Posterior cingulate gyrus (tissue), 11 donors: ENCODE measurements at regions not wholly inside any gene's neighbourhood (a gene's known extent, or its start where the extent isn't known, plus 50 kb on each side); places are given as distances from the start of the nearest gene placed in this dataset.

Experiments used
- DNase-seq, 10 donors: peaks; one replicate each; pipeline versions ENCODE4 v3.0.0 to v3.0.0-alpha.2; 2020 to 2021; ENCODE audit warnings: mixed read lengths in 3 of 10
- intact Hi-C: fragments of 100-400 bp; cut with DNase I; formaldehyde crosslinking; loops from one replicate; pipeline ENCODE4 v1.15.1; 2023

DNA sequence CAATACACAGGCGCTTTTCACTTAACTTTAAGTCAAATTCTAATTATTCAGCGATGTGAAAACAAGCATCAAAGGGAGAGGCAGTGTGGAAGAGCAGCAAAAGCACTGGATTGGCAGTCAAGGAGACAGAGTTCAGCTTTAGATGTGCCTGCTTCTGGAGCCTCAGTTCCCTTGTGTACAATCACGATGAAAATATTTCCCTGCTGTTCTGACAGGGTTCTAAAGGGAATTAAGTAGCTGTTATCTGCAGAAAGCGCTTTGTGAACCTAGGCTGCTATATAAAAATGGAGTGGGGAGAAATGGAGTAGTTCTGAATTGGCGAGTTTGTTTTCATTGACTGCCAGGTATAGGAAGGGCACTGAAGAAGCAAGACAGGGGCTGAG, 237.8 kb upstream of the SP8 start:
- intact Hi-C loops, result no loop called here
- no peak for DNase-seq

DNA sequence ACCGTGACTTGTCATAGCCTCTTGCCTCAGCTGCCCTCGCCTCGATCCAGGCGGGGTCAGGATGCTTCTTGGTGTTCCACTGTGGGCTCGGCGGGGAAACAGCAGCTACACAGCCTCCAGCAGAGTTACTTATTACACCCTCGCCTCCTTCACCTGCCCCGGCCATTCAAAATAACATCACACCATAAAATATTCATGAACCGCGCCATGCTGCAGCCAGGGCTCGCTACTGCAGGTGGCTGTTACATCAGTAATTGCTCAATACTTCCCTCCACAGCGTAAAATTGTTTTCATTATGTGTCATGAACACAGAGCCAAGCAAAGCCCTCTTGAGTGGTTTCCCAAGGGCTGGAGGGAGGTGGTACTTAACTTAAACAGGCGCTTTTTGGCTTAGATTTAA, 241.5 kb upstream of the SP8 start:
- intact Hi-C loops, result no loop called here
- peak in 2 of 10 donors; percentile 53 to 63 for DNase-seq

DNA sequence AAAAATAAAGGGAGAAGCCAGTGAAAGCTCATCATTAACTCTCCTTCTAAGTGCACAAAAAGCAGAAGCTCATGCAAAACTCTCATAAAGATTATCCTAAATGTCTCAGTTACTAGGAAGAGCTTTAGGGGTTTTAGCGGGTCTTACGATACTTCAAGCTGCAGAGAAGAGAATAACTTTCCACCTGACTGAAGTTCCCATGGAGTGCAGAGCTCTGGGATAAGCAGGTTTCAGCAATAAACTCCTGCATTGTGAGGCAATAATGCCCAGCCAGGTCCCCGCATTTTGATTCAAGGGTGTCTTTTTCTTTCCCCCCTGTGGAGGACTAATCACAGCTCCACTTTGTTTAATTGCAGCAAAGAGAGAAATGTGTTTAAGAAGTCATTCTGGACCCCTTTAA, 241.9 kb upstream of the SP8 start:
- no peak for DNase-seq
- intact Hi-C loops, result no loop called here

DNA sequence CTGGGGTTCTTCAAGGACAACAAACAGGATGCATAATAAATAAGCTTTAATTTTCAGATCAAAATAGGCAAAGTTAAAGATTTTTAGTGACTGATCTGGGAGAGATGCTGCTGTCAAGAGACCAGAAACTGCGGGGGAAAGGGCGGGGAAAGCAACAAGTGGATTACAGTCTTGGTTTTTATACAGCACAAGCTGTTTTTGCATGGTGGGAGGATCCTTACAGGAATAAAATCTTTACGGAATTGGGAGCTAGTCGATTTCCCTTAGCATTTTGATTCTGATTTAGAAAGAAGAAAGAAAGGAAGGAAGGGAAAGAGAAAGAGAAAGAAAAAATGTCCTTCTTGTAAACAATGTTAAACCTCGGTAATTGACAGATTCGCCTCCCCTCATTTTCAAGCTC, 242.3 kb upstream of the SP8 start:
- no peak for DNase-seq
- intact Hi-C loops, result no loop called here

DNA sequence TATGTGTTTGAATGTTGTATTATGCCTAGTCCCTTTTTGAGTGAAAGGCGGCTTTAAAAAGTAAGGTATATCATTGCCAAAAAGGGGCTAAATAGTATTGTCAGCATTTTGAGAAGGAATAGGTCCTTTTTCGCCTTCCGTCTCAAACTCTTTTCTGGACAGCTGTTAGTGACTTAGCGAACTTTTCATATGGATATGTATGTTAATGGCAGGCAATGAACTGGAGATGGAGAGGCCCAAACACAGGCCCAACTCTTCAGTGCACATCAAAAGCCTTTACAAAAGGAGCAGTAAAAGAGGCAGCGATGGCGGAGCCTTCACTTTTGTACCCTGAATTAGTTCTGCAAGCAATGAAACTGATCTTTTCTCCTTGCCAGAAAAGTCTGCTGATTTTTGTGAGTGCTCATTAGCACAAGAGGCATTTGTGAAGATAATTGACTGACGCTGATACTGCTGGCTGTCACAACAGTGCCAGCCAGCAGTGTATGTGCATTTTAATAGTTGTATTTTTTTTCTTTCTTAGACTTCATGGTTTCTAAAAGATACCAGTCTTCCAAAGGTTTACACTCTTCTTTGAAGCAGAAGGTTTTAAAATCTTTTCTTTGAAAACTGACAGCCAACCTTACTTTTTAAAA, 243.7 kb upstream of the SP8 start:
- intact Hi-C loops, result no loop called here
- DNase-seq, result no peak

DNA sequence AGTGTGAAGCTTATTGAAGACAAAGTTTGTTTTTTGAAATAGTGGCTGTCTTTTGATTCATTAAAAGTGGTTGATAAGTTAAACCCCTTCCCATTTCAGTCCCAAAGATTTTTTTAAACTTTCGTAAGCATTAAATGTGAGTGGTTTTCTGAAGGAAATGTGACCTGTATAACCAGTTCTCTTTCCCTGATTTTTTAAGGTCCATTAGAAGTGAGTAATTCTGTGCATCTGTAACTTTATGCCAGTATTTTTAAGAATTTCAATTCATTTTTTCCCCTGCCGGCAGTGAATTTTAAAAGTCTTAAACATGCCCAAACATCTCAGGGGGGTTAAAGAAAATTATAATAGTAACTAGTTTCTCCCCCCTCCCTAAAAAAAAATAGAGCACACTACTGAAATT, 254.6 kb upstream of the SP8 start:
- intact Hi-C loops, result no loop called here
- DNase-seq, result no peak

DNA sequence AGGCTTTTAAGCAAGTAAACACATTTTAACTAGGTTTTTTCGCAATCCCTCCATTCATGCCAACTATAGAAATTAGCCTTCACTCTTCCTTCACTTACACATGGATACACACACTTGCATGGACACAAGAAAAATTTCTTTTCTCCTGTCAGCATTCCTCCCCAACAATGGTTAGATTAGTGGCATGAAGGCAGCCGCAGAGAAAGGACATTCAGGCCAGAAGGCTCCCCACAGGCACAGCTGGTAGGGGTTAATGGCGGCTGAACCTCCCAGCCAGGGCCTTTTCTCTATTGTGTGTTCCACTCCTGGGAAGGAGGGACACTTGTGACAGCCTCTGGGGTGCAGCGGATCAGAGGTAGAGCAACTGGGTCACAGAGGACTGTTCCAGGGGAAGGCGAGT, 255.0 kb upstream of the SP8 start:
- no peak for DNase-seq
- intact Hi-C loops, result no loop called here

DNA sequence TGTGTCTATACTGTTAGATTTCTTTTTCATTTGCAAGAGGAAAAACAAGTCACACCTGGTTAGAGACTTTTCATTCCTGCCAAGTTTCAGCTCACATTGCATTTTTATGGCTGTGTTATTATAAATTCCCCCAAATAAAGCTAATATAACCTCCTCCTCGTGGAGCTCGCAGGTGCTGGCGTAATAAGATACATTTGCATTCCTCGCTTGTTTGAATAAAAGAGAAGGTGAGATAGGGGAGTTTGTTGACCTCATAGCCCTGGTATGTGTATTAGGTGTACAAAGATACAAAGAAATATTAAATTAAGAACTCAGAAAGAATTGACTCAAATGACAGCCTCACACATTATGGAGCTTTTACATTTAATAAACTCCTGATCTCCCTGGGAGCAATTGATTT, 257.7 kb upstream of the SP8 start:
- DNase-seq, result no peak
- intact Hi-C loops, result no loop called here

DNA sequence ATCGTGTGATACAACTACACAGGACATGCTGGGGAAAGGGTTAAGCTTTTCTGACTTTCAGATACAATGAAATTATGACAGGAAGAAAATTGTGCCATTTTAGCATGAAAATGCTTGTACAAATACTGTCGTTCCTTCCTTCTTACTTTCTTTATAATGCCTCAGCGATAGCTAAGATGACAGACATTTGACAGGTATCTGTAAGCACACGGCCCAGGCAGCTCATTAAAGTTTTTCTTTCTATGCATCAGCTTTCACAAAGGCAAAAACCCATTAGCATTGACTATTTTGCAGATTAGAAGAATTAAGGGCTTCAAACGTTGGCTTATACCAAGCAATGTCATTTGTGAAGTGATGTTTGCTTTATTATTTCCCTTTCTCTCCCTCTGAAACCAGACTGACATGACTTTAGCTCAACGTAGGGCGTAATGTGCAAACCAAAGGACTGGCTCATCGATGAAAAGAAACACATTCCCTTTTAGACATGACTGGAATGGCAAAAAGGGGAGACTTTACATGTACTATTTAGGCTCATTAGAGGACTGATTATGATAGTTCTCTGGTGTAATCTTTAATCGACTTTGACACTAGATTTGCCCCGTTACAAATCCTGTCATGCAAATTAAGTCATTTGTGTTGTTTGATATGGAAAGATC, 258.4 kb upstream of the SP8 start:
- no peak for DNase-seq
- intact Hi-C loops, result no loop called here

DNA sequence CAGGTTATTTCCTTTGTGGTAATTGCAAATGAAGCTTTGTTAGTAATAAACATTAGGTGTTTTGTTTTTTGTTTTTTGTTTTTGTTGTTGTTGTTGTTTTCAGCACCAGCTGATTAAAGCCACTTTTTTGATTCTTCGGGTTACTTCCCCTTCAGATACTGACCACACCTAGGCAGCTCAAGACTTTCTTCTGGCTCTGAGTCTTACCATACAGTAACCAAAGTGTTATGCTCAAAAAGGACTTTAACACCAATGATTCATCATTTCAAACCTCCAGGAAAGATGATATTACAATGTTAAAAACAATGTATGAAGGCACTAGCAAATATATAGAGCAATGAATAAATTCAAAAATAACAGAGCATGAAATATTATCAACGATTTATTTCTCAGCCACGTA, 265.2 kb upstream of the SP8 start:
- intact Hi-C loops, result no loop called here

DNA sequence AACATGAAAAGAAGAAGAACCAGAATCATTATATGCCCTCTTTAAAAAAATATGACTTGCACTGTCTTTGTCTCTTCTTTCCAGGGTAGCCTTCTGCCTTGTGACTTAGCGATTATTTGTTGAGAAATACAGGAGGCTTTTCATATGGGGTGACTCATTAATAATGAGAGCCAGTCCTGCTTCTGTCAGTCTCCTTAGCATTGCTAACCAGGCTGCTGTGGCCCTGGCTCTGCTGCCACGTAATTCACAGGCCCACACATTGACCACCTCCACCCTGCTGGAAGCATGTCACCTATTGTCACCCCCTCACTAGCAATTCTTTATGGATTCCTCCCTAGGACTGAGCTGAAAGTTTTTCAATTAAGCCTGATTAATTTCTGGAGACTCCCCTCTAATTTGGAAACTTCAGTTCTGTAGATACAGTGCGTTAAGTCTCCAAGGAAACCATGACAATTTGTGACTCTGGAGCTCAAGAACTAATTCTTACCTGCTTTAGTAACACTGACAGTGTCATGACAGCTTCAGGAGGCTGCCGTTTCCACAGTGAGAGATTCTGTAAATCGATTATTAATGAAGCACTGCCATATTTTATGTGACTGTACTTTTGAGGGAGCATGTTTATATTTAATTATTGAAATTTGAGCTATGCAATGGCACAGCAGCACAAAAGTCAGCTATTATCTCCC, 267.9 kb upstream of the SP8 start:
- intact Hi-C loops, result no loop called here
- no peak for DNase-seq

More for the DNA sequence above, 265.2 kb upstream of the SP8 start:
- DNase-seq, result no peak

DNA sequence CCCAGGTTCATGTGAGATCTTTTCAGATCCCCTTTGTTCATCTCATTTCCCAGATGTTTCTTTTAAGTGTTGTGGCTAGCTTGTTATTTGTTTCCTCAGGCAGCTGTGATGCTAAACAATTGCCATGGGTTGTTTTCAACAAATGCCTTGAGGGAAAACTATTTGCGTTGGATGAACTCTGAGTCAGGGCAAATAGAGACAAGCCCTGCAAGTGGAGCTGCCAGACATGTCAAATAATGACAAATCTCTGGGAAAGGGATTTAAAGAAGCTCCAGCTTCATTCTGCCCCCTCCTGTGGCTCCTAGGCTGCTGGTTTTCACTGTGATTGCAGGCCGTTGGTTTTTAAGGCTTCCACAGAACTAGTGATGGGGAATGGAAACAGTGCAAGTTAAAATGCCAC, 272.4 kb upstream of the SP8 start:
- no peak for DNase-seq
- intact Hi-C loops, result no loop called here

DNA sequence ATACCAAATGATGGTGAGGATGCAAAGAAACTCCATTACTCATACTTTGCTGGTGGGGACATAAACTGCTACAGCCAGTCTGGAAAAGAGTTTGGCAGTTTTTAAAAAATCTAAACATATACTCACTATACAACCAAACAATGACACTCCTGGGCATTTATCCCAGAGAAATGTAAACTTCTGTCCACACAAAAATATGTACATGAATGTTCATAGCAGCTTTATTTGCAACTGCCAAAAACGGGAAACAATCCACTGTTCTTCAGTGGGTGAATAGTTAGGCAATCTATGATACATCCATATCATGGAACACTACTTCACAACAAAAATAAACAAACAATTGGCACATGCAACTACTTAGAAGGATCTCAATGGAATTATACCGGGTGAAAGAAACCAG, 276.4 kb upstream of the SP8 start:
- intact Hi-C loops, result no loop called here
- no peak for DNase-seq

DNA sequence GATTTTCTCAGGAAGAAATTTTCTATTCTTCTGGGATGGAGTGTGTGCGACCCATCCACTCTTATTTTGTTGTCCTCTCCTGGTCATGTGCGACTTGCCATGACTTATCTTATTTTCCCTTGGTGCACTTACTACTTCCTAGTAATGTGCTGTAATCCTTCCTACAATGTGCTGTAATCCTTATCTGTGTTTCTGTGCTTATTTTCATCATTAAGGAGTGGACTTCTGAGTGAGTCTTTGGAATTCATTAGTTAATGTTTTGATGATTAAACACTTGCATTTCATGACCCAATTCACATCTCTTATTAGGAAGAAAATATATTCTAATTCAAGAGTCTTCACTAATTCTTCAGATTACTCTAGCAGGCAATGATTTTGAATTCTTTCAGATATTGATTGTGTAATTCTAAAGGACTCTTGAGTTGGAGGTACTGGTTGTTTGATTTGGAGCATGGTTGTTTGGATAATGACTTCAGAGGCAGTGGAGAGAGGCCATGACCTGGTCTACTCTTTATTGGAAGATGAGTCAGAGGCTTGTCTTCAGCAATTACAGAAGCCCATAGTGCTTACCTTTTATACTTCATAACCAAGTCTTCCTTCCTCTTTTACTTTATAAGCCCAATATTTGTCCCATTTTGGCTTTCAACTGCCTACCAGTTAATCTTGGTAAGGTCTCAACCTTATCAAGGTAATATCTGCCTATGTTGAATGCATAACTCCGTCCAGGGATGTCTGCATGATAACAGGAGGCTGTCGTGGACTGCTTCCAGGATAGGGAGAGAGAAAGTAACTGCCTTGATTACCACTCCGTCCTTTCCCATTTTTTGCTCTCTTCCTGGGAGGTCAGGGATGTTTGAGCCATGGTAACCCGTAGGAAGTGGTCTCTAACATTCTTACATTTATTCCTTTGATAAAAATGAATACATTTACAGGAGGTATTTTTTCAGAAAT, 278.3 kb upstream of the SP8 start:
- DNase-seq, result no peak
- intact Hi-C loops, result no loop called here

DNA sequence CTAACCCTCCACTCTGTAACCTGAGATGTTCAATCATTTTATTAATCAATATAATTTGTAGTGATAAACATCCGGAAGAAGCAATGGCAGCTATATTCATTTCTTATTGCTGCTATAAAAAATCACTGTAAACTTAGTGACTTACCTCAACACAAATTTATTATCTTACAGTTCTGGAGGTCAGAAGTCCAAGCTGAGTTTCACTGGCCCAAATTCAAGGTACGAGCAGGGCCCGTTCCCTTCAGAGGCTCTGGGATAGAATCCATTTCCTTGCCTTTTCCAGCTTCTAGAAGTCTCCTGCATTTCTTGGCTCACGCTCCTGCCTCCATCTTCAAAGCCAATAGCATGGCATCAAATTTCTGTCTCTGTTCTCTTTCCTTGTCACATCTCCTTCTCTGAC, 279.5 kb upstream of the SP8 start:
- intact Hi-C loops, result no loop called here
- no peak for DNase-seq

DNA sequence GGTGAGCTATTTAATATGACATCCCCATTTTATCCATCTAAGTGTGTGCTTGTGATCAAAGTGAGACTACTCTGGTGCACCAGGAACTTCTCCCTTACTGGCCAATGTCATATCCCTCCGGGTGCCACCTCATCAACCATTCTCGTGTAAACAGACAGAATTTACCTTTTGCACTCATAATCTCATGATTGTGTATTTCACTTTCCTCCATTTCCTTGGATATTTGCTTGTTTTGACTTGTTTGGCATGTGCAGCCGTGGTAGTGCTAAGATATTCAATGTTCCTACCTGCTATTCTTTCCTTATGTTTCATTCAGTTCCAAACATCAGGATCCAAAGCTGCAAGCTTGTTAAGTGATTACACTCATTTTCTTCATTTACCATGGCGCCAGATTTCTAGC, 280.5 kb upstream of the SP8 start:
- intact Hi-C loops, result no loop called here
- no peak for DNase-seq

DNA sequence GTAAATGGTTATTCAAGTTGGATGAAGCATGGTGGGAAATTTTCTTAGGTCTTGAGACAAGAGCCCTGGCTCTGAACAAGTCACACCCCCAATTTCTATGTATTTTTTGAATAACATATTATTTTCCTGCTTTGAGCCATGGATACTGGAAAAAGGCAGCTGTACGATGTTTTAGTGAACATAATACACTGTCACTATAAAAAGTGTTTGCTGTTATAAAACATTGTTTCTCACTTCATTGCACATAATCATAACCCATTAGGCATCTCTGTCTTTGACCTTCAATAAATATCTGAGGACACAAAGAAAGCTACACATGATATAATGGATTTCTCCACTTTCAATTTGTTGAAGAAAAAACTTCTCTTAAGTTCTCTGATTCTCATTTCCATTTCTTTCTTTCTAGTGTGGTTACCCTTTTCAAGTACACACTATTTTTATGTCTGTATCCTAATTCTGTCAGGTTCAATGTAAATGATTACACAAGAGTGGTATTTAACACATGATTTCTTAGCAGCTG, 283.9 kb upstream of the SP8 start:
- DNase-seq, result no peak
- intact Hi-C loops, result no loop called here

DNA sequence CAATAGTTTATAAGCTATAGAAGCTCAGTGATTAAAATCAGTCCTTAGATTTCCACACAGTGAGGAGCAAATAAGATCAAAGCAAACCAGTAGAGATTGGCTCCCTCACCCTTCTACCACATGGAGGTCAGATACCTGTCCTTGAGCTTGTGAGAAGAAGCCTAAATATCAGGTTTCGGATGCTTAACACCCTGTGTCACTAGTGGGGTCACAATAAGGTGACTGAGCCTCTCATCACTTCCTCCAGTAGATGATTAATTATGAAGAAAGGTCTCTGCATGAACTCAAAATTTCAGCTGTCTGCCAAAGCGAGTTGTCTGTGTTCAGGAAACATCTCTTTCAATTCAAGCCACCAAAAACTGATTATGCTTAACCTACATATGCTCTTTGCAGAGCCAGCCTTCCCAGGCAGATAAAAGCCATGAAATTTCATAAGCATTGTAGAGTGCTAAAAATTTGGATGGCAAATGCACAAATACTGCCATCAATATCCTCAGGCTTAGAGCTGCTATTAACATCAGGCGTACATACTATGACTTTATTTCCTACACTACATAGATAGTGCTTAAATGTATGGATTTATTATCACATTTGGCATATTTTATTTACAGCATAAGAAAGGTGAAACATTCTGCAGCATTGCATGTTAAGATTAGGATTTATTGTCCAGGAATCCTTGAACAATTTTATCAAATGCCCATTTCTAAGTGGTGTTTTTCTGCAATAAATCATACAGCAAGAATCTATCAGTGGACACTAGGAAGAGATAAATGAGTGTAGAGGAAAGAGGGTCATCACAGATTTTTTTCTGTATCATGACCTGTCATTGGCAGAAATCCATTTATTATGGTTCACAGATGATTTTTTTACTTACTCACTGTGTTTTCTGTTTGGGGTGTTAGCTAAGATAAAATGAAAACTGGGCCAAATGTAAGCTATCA, 285.1 kb upstream of the SP8 start:
- no peak for DNase-seq
- intact Hi-C loops, result no loop called here

DNA sequence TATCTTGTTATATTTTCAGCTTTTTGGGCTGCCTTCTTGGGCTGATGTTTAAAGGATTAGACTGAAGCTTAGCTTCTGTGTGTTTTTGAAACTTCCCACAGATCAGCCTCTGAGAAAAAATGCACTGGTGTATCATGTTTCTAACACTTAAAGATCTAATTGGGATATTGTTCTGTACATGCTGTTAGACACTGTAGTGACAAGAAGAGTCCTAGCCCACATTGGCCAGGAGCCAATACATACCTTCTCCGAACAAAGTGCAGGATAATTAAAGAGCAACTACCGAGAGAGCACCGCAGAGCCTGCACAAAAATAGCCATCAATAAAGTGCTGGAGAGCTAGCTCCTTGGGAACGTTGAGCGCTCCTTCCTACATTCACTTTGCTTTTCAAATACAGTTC, 289.4 kb upstream of the SP8 start:
- intact Hi-C loops, result no loop called here

DNA sequence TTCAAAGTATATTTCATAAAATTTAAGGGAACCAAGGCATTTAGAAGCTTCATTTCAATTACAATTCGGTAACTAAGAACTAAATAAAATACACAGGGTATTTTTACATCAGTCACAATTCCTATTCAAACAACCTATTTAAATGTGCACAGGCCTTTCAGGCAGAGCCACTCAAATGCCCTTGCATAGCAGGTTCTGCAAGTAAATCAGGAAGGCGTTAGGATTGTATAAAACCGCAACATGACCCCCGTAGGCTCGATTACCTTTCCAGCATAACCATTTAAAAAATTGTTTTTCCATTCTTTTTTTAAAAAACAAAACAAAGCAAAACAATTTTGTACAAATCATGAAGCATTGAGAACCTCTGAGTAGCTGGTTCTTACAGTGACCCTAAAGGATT, 289.9 kb upstream of the SP8 start:
- DNase-seq, result no peak
- intact Hi-C loops, result no loop called here

More for the DNA sequence above, 289.4 kb upstream of the SP8 start:
- DNase-seq, result no peak
